ENCODE measurements at regions not wholly inside any gene's neighbourhood (a gene's known extent, or its start where the extent isn't known, plus 50 kb on each side); places are given as distances from the start of the nearest gene placed in this dataset.

DNA sequence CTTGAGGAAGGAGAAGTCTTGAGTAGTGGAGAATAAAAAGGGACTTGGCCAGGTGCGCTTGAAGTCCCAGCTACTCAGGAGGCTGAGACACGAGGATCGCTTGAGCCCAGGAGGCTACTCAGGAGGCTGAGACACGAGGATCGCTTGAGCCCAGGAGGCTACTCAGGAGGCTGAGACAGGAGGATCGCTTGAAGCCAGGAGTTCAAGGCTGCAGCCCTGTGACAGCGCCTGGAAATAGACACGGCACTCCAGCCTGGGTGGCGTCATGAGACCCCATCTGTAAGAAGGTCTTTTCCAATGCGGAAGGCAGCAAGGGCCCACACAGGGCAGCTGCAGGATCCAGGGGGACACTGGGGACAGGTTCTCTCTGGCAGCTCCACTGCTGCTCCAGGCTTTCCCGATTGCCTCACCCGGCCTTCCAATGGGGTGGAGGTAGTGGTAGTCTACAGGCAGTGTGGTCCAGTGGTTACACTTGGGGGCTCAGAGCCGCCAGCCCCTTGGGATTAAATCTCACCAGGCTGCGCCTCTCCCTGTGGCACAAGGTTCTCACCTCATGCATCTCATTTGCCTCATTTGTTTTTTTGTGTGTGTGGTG lies 143.4 kb downstream of the SEC14L1 start:
- TF ChIP-seq, protein P1, sequence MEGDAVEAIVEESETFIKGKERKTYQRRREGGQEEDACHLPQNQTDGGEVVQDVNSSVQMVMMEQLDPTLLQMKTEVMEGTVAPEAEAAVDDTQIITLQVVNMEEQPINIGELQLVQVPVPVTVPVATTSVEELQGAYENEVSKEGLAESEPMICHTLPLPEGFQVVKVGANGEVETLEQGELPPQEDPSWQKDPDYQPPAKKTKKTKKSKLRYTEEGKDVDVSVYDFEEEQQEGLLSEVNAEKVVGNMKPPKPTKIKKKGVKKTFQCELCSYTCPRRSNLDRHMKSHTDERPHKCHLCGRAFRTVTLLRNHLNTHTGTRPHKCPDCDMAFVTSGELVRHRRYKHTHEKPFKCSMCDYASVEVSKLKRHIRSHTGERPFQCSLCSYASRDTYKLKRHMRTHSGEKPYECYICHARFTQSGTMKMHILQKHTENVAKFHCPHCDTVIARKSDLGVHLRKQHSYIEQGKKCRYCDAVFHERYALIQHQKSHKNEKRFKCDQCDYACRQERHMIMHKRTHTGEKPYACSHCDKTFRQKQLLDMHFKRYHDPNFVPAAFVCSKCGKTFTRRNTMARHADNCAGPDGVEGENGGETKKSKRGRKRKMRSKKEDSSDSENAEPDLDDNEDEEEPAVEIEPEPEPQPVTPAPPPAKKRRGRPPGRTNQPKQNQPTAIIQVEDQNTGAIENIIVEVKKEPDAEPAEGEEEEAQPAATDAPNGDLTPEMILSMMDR (IDR thresholded peaks at IDR 0.05; ENCODE audit: insufficient read depth, low read length, poor library complexity, severe bottlenecking) = no peak
- no peak for TF ChIP-seq EZH2phosphoT487 (conservative IDR thresholded peaks at IDR 0.05; ENCODE audit: low read length)
